CD4-positive, alpha-beta T cell treated with Interleukin-17A for 4 hours (primary cell): ENCODE measurements at regions not wholly inside any gene's neighbourhood (a gene's known extent, or its start where the extent isn't known, plus 50 kb on each side); places are given as distances from the start of the nearest gene placed in this dataset.
A peak's percentile ranks its signal among the peaks of the same experiment; 100 is the strongest.
"Not testable (repeated sequence)": the region's sequence is repeated elsewhere in the genome, so short reads cannot be mapped to it uniquely, and the experiment has no call there.

Experiments used
- DNase-seq: peaks from one replicate; pipeline ENCODE4 v3.0.0-alpha.2; 2020; ENCODE audit warnings: mixed read lengths

GRCh38 chr1:76687307-76688175 lies 179.7 kb upstream of the ST6GALNAC5 start:
- DNase-seq = no peak

- DNase-seq = no peak
These were observed 176.5 kb upstream of the ST6GALNAC5 start for GRCh38 chr1:76690766-76691165.

GRCh38 chr1:76695535-76695934 lies 171.7 kb upstream of the ST6GALNAC5 start:
- no peak for DNase-seq

GRCh38 chr1:76697361-76697760 lies 169.9 kb upstream of the ST6GALNAC5 start:
- no peak for DNase-seq

- not testable (repeated sequence) for DNase-seq
These were observed 167.6 kb upstream of the ST6GALNAC5 start for GRCh38 chr1:76699646-76700045.

GRCh38 chr1:76700200-76700599 lies 167.1 kb upstream of the ST6GALNAC5 start:
- DNase-seq = not testable (repeated sequence)

- no peak for DNase-seq
These were observed 161.7 kb upstream of the ST6GALNAC5 start for GRCh38 chr1:76705560-76705959.

GRCh38 chr1:76713535-76713934 lies 153.7 kb upstream of the ST6GALNAC5 start:
- DNase-seq = no peak

- no peak for DNase-seq
These were observed 151.8 kb upstream of the ST6GALNAC5 start for GRCh38 chr1:76715474-76715873.

GRCh38 chr1:76723949-76724348 lies 143.3 kb upstream of the ST6GALNAC5 start:
- DNase-seq = no peak

GRCh38 chr1:76724816-76725215 lies 142.5 kb upstream of the ST6GALNAC5 start:
- no peak for DNase-seq

GRCh38 chr1:76725864-76726619 lies 141.2 kb upstream of the ST6GALNAC5 start:
- no peak for DNase-seq

GRCh38 chr1:76727520-76727919 lies 139.8 kb upstream of the ST6GALNAC5 start:
- DNase-seq = no peak

- no peak for DNase-seq
These were observed 138.1 kb upstream of the ST6GALNAC5 start for GRCh38 chr1:76729142-76729541.

GRCh38 chr1:76730027-76730426 lies 137.3 kb upstream of the ST6GALNAC5 start:
- no peak for DNase-seq

GRCh38 chr1:76738355-76738754 lies 128.9 kb upstream of the ST6GALNAC5 start:
- DNase-seq = not testable (repeated sequence)

GRCh38 chr1:76740956-76741355 lies 126.3 kb upstream of the ST6GALNAC5 start:
- not testable (repeated sequence) for DNase-seq

GRCh38 chr1:76744989-76745388 lies 122.3 kb upstream of the ST6GALNAC5 start:
- DNase-seq = no peak

GRCh38 chr1:76746206-76746605 lies 121.1 kb upstream of the ST6GALNAC5 start:
- no peak for DNase-seq

GRCh38 chr1:76754730-76755129 lies 112.5 kb upstream of the ST6GALNAC5 start:
- DNase-seq = no peak

GRCh38 chr1:76759171-76759860 lies 108.0 kb upstream of the ST6GALNAC5 start:
- no peak for DNase-seq

GRCh38 chr1:76759950-76760349 lies 107.3 kb upstream of the ST6GALNAC5 start:
- peak; percentile 16 for DNase-seq

- no peak for DNase-seq
These were observed 103.5 kb upstream of the ST6GALNAC5 start for GRCh38 chr1:76763738-76764137.
